HepG2 (cell line): ENCODE measurements at regions not wholly inside any gene's neighbourhood (a gene's known extent, or its start where the extent isn't known, plus 50 kb on each side); places are given as distances from the start of the nearest gene placed in this dataset.

Experiments used
- FOSL1 ChIP-seq: sonication (generic); formaldehyde crosslinking; IDR thresholded peaks from 2 replicates; pipeline ENCODE4 v1.9.0; 2021; ENCODE audit warnings: missing genetic modification reagents, borderline replicate concordance
- GATAD1 ChIP-seq: IDR thresholded peaks from 2 replicates; pipeline ENCODE4 v1.6.1; 2016; ENCODE audit warnings: missing genetic modification reagents, missing compliant biosample characterization
- HHEX ChIP-seq: IDR thresholded peaks from 2 replicates; pipeline ENCODE4 v1.6.1; 2016; ENCODE audit warnings: control low read depth
- HNF4G ChIP-seq, 2 experiments: sonication (generic) in 1 of 2; formaldehyde crosslinking in 1 of 2; IDR thresholded peaks; 2 replicates each; pipeline versions ENCODE4 v1.4.0 to v1.6.1; 2011 to 2020; ENCODE audit warnings: borderline replicate concordance in 2 of 2, low read depth in 2 of 2, mild to moderate bottlenecking in 2 of 2, low read length in 1 of 2, missing genetic modification reagents in 1 of 2, moderate library complexity in 1 of 2
- JARID2 ChIP-seq: sonication (generic); formaldehyde crosslinking; IDR thresholded peaks from 2 replicates; pipeline ENCODE4 v1.8.1; 2023; ENCODE audit warnings: missing genetic modification reagents, inconsistent platforms; ENCODE audit not compliant: insufficient replicate concordance
- NCOA5 ChIP-seq: sonication (generic); formaldehyde crosslinking; IDR thresholded peaks from 2 replicates; pipeline ENCODE4 v1.4.0; 2020; ENCODE audit warnings: missing genetic modification reagents
- NR2F2 ChIP-seq: IDR thresholded peaks from 2 replicates; pipeline ENCODE4 v1.6.1; 2012; ENCODE audit warnings: low read depth, inconsistent platforms, borderline replicate concordance
- PHF21A ChIP-seq: sonication (generic); formaldehyde crosslinking; IDR thresholded peaks from 2 replicates; pipeline ENCODE4 v1.5.0; 2020; ENCODE audit warnings: mild to moderate bottlenecking, missing genetic modification reagents
- POLR2AphosphoS2 ChIP-seq: IDR thresholded peaks from 2 replicates; pipeline ENCODE4 v1.6.1; 2011; ENCODE audit warnings: low read depth, low read length, improper control_type of control experiment
- RXRA ChIP-seq: sonication (generic); formaldehyde crosslinking; IDR thresholded peaks from 2 replicates; pipeline ENCODE4 v1.5.1; 2020; ENCODE audit warnings: missing genetic modification reagents
- RXRB ChIP-seq: IDR thresholded peaks from 2 replicates; pipeline ENCODE4 v1.6.1; 2016; ENCODE audit warnings: borderline replicate concordance, missing genetic modification reagents, missing compliant biosample characterization
- SOX6 ChIP-seq, 2 experiments: fragments of 450-650 bp in 1 of 2; sonication (generic) in 1 of 2; formaldehyde crosslinking in 1 of 2; IDR thresholded peaks; 2 replicates each; pipeline versions ENCODE4 v1.4.0 to v1.6.1; 2017 to 2020; ENCODE audit warnings: antibody characterized with exemption in 1 of 2, mild to moderate bottlenecking in 1 of 2, missing genetic modification reagents in 1 of 2
- TEAD2 ChIP-seq: sonication (generic); formaldehyde crosslinking; IDR thresholded peaks from 2 replicates; pipeline ENCODE4 v1.9.0; 2021; ENCODE audit warnings: missing genetic modification reagents
- ZNF333 ChIP-seq: sonication (generic); formaldehyde crosslinking; IDR thresholded peaks from 2 replicates; pipeline ENCODE4 v1.4.0; 2020; ENCODE audit warnings: mild to moderate bottlenecking, missing genetic modification reagents, borderline replicate concordance
- TF ChIP-seq, protein P1 (sequence below): sonication (generic); formaldehyde crosslinking; IDR thresholded peaks from 2 replicates; pipeline ENCODE4 v1.5.1; 2020; ENCODE audit warnings: missing genetic modification reagents, mild to moderate bottlenecking, borderline replicate concordance
- TF ChIP-seq, protein P2 (sequence below): sonication (generic); formaldehyde crosslinking; IDR thresholded peaks from 2 replicates; pipeline ENCODE4 v1.4.0; 2020; ENCODE audit warnings: missing genetic modification reagents
- TF ChIP-seq, protein P3 (sequence below): sonication (generic); formaldehyde crosslinking; IDR thresholded peaks from 2 replicates; pipeline ENCODE4 v1.5.0; 2020; ENCODE audit warnings: mild to moderate bottlenecking, missing genetic modification reagents, moderate library complexity
- TF ChIP-seq, protein P4 (sequence below): sonication (generic); formaldehyde crosslinking; IDR thresholded peaks from 2 replicates; pipeline ENCODE4 v1.4.0; 2020; ENCODE audit warnings: missing genetic modification reagents, mild to moderate bottlenecking, borderline replicate concordance
- TF ChIP-seq, protein P5 (sequence below): sonication (generic); formaldehyde crosslinking; IDR thresholded peaks from 2 replicates; pipeline ENCODE4 v1.5.0; 2020; ENCODE audit warnings: mild to moderate bottlenecking, missing genetic modification reagents, borderline replicate concordance

DNA sequence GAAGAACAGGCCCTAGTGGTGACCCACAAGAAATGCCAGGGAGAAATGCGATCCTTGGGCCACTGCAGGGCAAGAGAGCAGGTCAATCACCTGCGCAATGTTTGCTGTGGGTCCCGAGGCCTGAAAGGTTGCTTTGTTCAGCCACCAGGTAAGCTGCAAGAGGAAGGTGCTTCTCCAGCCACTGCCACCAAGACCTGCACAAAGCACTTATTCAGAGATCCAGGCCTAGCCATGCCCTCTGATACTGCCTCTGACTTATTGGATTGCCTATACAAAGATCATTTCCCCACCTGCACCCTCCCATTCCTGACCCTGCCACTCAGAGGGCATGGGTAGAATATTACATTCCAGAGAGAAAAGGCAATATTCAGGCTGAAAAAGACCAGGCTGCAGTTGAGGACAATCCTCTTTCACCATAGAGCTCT is 349.4 kb upstream of the NFIA start (continued):
- TF ChIP-seq POLR2AphosphoS2 (no peak), RXRB (CRISPR knock-in tag) (peak; percentile 34; the same call in 1 of the 2 replicates), NCOA5 (CRISPR knock-in tag) (no peak), NR2F2 (peak; percentile 91; the same call in 1 of the 2 replicates), SOX6 (IDR thresholded peaks at IDR 0.05) (no peak), SOX6 (CRISPR knock-in tag; IDR thresholded peaks at IDR 0.05) (peak; percentile 86), TEAD2 (CRISPR knock-in tag) (no peak), PHF21A (0 out of 2 replicates have a peak, but pooled peaks have one; percentile 31), GATAD1 (no peak), FOSL1 (CRISPR knock-in tag) (no peak), HNF4G (IDR thresholded peaks at IDR 0.05; ENCODE audit: borderline replicate concordance, low read depth, low read length) (peak; percentile 81), HNF4G (CRISPR knock-in tag; IDR thresholded peaks at IDR 0.05; ENCODE audit: borderline replicate concordance, low read depth) (no peak), RXRA (CRISPR knock-in tag) (peak; percentile 97), HHEX (CRISPR knock-in tag) (0 out of 2 replicates have a peak, but pooled peaks have one; percentile 18), JARID2 (CRISPR knock-in tag) (no peak), ZNF333 (no peak)
- TF ChIP-seq, protein P1, sequence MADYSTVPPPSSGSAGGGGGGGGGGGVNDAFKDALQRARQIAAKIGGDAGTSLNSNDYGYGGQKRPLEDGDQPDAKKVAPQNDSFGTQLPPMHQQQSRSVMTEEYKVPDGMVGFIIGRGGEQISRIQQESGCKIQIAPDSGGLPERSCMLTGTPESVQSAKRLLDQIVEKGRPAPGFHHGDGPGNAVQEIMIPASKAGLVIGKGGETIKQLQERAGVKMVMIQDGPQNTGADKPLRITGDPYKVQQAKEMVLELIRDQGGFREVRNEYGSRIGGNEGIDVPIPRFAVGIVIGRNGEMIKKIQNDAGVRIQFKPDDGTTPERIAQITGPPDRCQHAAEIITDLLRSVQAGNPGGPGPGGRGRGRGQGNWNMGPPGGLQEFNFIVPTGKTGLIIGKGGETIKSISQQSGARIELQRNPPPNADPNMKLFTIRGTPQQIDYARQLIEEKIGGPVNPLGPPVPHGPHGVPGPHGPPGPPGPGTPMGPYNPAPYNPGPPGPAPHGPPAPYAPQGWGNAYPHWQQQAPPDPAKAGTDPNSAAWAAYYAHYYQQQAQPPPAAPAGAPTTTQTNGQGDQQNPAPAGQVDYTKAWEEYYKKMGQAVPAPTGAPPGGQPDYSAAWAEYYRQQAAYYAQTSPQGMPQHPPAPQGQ (CRISPR knock-in tag): no peak
- TF ChIP-seq, protein P2, sequence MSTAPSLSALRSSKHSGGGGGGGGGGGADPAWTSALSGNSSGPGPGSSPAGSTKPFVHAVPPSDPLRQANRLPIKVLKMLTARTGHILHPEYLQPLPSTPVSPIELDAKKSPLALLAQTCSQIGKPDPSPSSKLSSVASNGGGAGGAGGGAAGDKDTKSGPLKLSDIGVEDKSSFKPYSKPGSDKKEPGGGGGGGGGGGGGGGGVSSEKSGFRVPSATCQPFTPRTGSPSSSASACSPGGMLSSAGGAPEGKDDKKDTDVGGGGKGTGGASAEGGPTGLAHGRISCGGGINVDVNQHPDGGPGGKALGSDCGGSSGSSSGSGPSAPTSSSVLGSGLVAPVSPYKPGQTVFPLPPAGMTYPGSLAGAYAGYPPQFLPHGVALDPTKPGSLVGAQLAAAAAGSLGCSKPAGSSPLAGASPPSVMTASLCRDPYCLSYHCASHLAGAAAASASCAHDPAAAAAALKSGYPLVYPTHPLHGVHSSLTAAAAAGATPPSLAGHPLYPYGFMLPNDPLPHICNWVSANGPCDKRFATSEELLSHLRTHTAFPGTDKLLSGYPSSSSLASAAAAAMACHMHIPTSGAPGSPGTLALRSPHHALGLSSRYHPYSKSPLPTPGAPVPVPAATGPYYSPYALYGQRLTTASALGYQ (CRISPR knock-in tag): peak; percentile 41; the same call in 1 of the 2 replicates
- TF ChIP-seq, protein P3, sequence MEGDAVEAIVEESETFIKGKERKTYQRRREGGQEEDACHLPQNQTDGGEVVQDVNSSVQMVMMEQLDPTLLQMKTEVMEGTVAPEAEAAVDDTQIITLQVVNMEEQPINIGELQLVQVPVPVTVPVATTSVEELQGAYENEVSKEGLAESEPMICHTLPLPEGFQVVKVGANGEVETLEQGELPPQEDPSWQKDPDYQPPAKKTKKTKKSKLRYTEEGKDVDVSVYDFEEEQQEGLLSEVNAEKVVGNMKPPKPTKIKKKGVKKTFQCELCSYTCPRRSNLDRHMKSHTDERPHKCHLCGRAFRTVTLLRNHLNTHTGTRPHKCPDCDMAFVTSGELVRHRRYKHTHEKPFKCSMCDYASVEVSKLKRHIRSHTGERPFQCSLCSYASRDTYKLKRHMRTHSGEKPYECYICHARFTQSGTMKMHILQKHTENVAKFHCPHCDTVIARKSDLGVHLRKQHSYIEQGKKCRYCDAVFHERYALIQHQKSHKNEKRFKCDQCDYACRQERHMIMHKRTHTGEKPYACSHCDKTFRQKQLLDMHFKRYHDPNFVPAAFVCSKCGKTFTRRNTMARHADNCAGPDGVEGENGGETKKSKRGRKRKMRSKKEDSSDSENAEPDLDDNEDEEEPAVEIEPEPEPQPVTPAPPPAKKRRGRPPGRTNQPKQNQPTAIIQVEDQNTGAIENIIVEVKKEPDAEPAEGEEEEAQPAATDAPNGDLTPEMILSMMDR (CRISPR knock-in tag): peak; percentile 55
- TF ChIP-seq, protein P4, sequence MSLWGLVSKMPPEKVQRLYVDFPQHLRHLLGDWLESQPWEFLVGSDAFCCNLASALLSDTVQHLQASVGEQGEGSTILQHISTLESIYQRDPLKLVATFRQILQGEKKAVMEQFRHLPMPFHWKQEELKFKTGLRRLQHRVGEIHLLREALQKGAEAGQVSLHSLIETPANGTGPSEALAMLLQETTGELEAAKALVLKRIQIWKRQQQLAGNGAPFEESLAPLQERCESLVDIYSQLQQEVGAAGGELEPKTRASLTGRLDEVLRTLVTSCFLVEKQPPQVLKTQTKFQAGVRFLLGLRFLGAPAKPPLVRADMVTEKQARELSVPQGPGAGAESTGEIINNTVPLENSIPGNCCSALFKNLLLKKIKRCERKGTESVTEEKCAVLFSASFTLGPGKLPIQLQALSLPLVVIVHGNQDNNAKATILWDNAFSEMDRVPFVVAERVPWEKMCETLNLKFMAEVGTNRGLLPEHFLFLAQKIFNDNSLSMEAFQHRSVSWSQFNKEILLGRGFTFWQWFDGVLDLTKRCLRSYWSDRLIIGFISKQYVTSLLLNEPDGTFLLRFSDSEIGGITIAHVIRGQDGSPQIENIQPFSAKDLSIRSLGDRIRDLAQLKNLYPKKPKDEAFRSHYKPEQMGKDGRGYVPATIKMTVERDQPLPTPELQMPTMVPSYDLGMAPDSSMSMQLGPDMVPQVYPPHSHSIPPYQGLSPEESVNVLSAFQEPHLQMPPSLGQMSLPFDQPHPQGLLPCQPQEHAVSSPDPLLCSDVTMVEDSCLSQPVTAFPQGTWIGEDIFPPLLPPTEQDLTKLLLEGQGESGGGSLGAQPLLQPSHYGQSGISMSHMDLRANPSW (CRISPR knock-in tag): no peak
- TF ChIP-seq, protein P5, sequence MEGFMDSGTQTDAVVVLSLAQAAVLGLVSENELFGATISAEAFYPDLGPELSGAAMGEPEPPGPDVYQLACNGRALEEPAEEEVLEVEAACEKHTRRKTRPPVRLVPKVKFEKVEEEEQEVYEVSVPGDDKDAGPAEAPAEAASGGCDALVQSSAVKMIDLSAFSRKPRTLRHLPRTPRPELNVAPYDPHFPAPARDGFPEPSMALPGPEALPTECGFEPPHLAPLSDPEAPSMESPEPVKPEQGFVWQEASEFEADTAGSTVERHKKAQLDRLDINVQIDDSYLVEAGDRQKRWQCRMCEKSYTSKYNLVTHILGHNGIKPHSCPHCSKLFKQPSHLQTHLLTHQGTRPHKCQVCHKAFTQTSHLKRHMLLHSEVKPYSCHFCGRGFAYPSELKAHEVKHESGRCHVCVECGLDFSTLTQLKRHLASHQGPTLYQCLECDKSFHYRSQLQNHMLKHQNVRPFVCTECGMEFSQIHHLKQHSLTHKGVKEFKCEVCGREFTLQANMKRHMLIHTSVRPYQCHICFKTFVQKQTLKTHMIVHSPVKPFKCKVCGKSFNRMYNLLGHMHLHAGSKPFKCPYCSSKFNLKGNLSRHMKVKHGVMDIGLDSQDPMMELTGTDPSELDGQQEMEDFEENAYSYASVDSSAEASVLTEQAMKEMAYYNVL (CRISPR knock-in tag): 0 out of 2 replicates have a peak, but pooled peaks have one; percentile 27
